Stomach (tissue), 4 donors: ENCODE measurements at regions not wholly inside any gene's neighbourhood (a gene's known extent, or its start where the extent isn't known, plus 50 kb on each side); places are given as distances from the start of the nearest gene placed in this dataset.

Experiments
- CTCF ChIP-seq, 7 experiments: fragments of 450-650 bp in 4 of 7; fragments of 200-600 bp in 3 of 7; sonication (generic) in 3 of 7; IDR thresholded peaks; one replicate each; pipeline ENCODE4 v1.5.1; 2016 to 2019; ENCODE audit warnings: antibody characterized with exemption in 7 of 7, control low read depth in 2 of 7, mild to moderate bottlenecking in 1 of 7
- POLR2A ChIP-seq, 4 donors: fragments of 450-650 bp; IDR thresholded peaks; one replicate each; pipeline ENCODE4 v1.6.1; 2016; ENCODE audit warnings: antibody characterized with exemption in 4 of 4, control low read depth in 2 of 4, mild to moderate bottlenecking in 1 of 4, moderate library complexity in 1 of 4

GRCh38 chr1:221039616-221040015 lies 160.4 kb downstream of the HLX start:
- no peak for TF ChIP-seq POLR2A (IDR thresholded peaks at IDR 0.05)
- TF ChIP-seq CTCF (IDR thresholded peaks at IDR 0.05), result no peak
